Trophoblast cell (in vitro differentiated cells and primary cell): ENCODE measurements at regions not wholly inside any gene's neighbourhood (a gene's known extent, or its start where the extent isn't known, plus 50 kb on each side); places are given as distances from the start of the nearest gene placed in this dataset.

ENCODE experiments used
- DNase-seq, 2 donors: peaks; one replicate each; pipeline ENCODE4 v3.0.0-alpha.2; 2016
- H2AFZ ChIP-seq: 2 replicates; pipeline ENCODE4 v1.6.1; 2013; ENCODE audit warnings: low read length, moderate library complexity, mild to moderate bottlenecking; ENCODE audit not compliant: insufficient read depth, poor library complexity
- H2AK5ac ChIP-seq: 2 replicates; pipeline ENCODE4 v1.6.1; 2013; ENCODE audit warnings: mild to moderate bottlenecking, low read length
- H2BK120ac ChIP-seq: 2 replicates; pipeline ENCODE4 v1.6.1; 2013; ENCODE audit warnings: low read length, mild to moderate bottlenecking, moderate library complexity; ENCODE audit not compliant: insufficient read depth, poor library complexity
- H2BK12ac ChIP-seq: 2 replicates; pipeline ENCODE4 v1.6.1; 2013; ENCODE audit warnings: mild to moderate bottlenecking, low read length, moderate library complexity
- H2BK5ac ChIP-seq: 2 replicates; pipeline ENCODE4 v1.6.1; 2013; ENCODE audit warnings: low read length, low read depth, moderate library complexity, mild to moderate bottlenecking; ENCODE audit not compliant: poor library complexity
- H3K14ac ChIP-seq: 2 replicates; pipeline ENCODE4 v1.6.1; 2013; ENCODE audit warnings: mild to moderate bottlenecking, low read length
- H3K18ac ChIP-seq: 2 replicates; pipeline ENCODE4 v1.6.1; 2013; ENCODE audit warnings: mild to moderate bottlenecking, low read length
- H3K23ac ChIP-seq: 2 replicates; pipeline ENCODE4 v1.6.1; 2013; ENCODE audit warnings: low read length
- H3K27ac ChIP-seq: 2 replicates; pipeline ENCODE4 v1.5.1; 2013; ENCODE audit warnings: low read depth, mild to moderate bottlenecking, inconsistent platforms, low read length, moderate library complexity
- H3K27me3 ChIP-seq: 2 replicates; pipeline ENCODE4 v1.6.1; 2013; ENCODE audit warnings: inconsistent platforms, mild to moderate bottlenecking, low read length, moderate library complexity; ENCODE audit not compliant: insufficient read depth
- H3K36me3 ChIP-seq, 2 experiments: 1 replicate in 1 of 2; 2 replicates in 1 of 2; pipeline ENCODE4 v1.6.1; 2013; ENCODE audit warnings: low read length in 2 of 2, mild to moderate bottlenecking in 2 of 2, moderate library complexity in 1 of 2; ENCODE audit not compliant: insufficient read depth in 2 of 2, control insufficient read depth in 1 of 2
- H3K4ac ChIP-seq: 2 replicates; pipeline ENCODE4 v1.6.1; 2013; ENCODE audit warnings: low read depth, mild to moderate bottlenecking, low read length, moderate library complexity
- H3K4me1 ChIP-seq, 2 experiments: 1 replicate in 1 of 2; 2 replicates in 1 of 2; pipeline ENCODE4 v1.6.1; 2013; ENCODE audit warnings: low read length in 2 of 2, mild to moderate bottlenecking in 2 of 2, moderate library complexity in 1 of 2; ENCODE audit not compliant: insufficient read depth in 2 of 2, control insufficient read depth in 1 of 2
- H3K4me2 ChIP-seq: 2 replicates; pipeline ENCODE4 v1.6.1; 2013; ENCODE audit warnings: inconsistent platforms, mild to moderate bottlenecking, low read length, moderate library complexity
- H3K4me3 ChIP-seq: 2 replicates; pipeline ENCODE4 v1.5.1; 2013; ENCODE audit warnings: mild to moderate bottlenecking, low read depth, low read length, inconsistent platforms
- H3K79me1 ChIP-seq: one replicate; pipeline ENCODE4 v1.6.1; 2013; ENCODE audit warnings: low read length
- H3K79me2 ChIP-seq: 2 replicates; pipeline ENCODE4 v1.6.1; 2013; ENCODE audit warnings: low read length, mild to moderate bottlenecking; ENCODE audit not compliant: control insufficient read depth, insufficient read depth, poor library complexity
- H3K9ac ChIP-seq: 2 replicates; pipeline ENCODE4 v1.6.1; 2013; ENCODE audit warnings: mild to moderate bottlenecking, low read length
- H3K9me3 ChIP-seq: 2 replicates; pipeline ENCODE4 v1.6.1; 2013; ENCODE audit warnings: low read depth, mild to moderate bottlenecking, control low read depth, inconsistent platforms, low read length; ENCODE audit not compliant: insufficient read depth
- H4K12ac ChIP-seq: 2 replicates; pipeline ENCODE4 v1.6.1; 2013; ENCODE audit warnings: low read depth, mild to moderate bottlenecking, low read length, moderate library complexity
- H4K8ac ChIP-seq: 2 replicates; pipeline ENCODE4 v1.6.1; 2013; ENCODE audit warnings: low read depth, mild to moderate bottlenecking, low read length, moderate library complexity
- H4K91ac ChIP-seq: one replicate; pipeline ENCODE4 v1.6.1; 2013; ENCODE audit warnings: low read depth, mild to moderate bottlenecking, low read length, moderate library complexity
- WGBS: extraction: QIAGEN DNeasy Blood & Tissue Kit; methylation state at CpG from one replicate; pipeline ENCODE4 v1.1.7; 2013; ENCODE audit warnings: missing lambda C conversion rate; ENCODE audit not compliant: insufficient read length, insufficient coverage; ENCODE audit errors: extremely low coverage; 5-methylcytosine and 5-hydroxymethylcytosine counted together

GRCh38 chr2:201955231-201955630 is 78.4 kb upstream of the FZD7 start:
- H4K91ac ChIP-seq = no peak overlapping the region
- H3K36me3 ChIP-seq = no peaks in the 10 kb centered on the region
- WGBS = no CpG with 5 or more reads among the region's 5 CpGs
- DNase-seq = no peak
- no peak overlapping the region for H3K18ac ChIP-seq
- no peaks in the 10 kb centered on the region for H3K9me3 ChIP-seq
- H2BK12ac ChIP-seq = no peak overlapping the region
- no peak overlapping the region for H2AK5ac ChIP-seq
- no peak overlapping the region for H3K4ac ChIP-seq
- H2BK120ac ChIP-seq = no peak overlapping the region
- H2BK5ac ChIP-seq = no peak overlapping the region
- no peak overlapping the region for H4K8ac ChIP-seq
- no peaks in the 10 kb centered on the region for H3K79me1 ChIP-seq
- H2AFZ ChIP-seq = no peak overlapping the region
- H3K4me3 ChIP-seq = no peak overlapping the region
- H3K79me2 ChIP-seq = no peaks in the 10 kb centered on the region
- H3K4me1 ChIP-seq = no peaks in the 10 kb centered on the region
- no peak overlapping the region for H4K12ac ChIP-seq
- no peak overlapping the region for H3K27ac ChIP-seq
- no peak overlapping the region for H3K9ac ChIP-seq
- H3K14ac ChIP-seq = no peak overlapping the region
- H3K23ac ChIP-seq = no peak overlapping the region
- H3K27me3 ChIP-seq = no peaks in the 10 kb centered on the region
- no peak overlapping the region for H3K4me2 ChIP-seq

DNA sequence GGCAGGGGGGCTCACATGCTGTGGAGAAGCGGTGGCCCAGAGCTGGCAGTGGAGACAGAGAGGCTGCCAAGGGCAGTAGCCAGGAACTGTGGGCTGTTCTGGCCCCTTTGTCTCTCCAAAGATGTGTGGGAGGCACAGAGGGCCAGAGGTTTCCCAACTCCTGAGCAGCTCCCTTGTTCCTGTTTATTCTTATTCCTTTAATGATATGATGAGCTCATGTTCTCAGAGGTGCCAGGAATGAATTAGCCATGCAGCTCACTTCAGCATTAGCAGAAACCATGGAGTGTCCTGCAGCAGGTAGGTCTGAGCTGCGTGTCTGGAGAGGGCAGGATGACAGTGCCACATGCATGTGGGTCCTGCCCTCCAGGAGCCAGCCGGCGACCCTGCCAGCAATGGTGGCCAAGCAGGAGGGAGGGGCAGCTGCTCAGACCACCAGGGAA is 77.9 kb upstream of the FZD7 start:
- H2AK5ac ChIP-seq = no peak overlapping the region

DNA sequence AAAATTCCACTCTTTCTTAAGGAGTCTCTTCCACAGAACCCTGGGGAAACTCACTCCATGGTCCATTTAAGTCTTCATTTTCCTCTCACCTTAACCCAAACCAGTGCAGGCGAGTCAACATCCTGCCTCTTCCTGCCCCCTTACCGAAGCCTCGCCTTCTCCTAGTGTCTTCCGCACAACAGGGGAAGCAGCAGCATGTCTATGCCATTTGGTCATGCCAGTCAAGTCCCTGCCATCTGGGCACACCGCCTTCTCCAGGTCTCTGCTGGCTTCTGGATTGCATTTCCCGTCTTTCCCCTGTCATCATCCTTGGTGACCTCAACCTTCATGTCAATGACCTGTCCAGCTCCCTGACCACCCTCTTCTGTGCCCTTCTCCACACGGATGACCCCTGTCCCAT is 77.3 kb upstream of the FZD7 start:
- no peaks in the 10 kb centered on the region for H3K9me3 ChIP-seq
- H2BK12ac ChIP-seq = no peak overlapping the region
- DNase-seq = no peak
- H2BK120ac ChIP-seq = no peak overlapping the region
- H3K4me1 ChIP-seq = no peaks in the 10 kb centered on the region
- no peaks in the 10 kb centered on the region for H3K27me3 ChIP-seq
- no peak overlapping the region for H2BK5ac ChIP-seq
- no peak overlapping the region for H2AK5ac ChIP-seq
- no peak overlapping the region for H3K27ac ChIP-seq
- H3K79me1 ChIP-seq = no peaks in the 10 kb centered on the region
- H3K23ac ChIP-seq = no peak overlapping the region
- WGBS = no CpG with 5 or more reads among the region's 7 CpGs
- H4K91ac ChIP-seq = no peak overlapping the region
- no peak overlapping the region for H2AFZ ChIP-seq
- H4K8ac ChIP-seq = no peak overlapping the region
- H3K4me2 ChIP-seq = no peak overlapping the region
- no peak overlapping the region for H3K9ac ChIP-seq
- H3K36me3 ChIP-seq = no peaks in the 10 kb centered on the region
- H3K79me2 ChIP-seq = no peaks in the 10 kb centered on the region
- H3K14ac ChIP-seq = no peak overlapping the region
- no peak overlapping the region for H3K4me3 ChIP-seq
- no peak overlapping the region for H3K4ac ChIP-seq
- no peak overlapping the region for H3K18ac ChIP-seq
- no peak overlapping the region for H4K12ac ChIP-seq

More for the DNA sequence above, 77.9 kb upstream of the FZD7 start:
- Histone ChIP-seq H2BK5ac (no peak overlapping the region), H4K91ac (no peak overlapping the region), H3K23ac (no peak overlapping the region), H3K4me1 (no peaks in the 10 kb centered on the region), H3K79me1 (no peaks in the 10 kb centered on the region), H3K9me3 (no peaks in the 10 kb centered on the region), H4K12ac (no peak overlapping the region), H3K18ac (no peak overlapping the region), H2BK120ac (no peak overlapping the region), H2BK12ac (no peak overlapping the region), H2AFZ (no peak overlapping the region), H3K14ac (no peak overlapping the region), H3K79me2 (no peaks in the 10 kb centered on the region), H3K4ac (no peak overlapping the region), H3K4me2 (no peak overlapping the region), H4K8ac (no peak overlapping the region), H3K9ac (no peak overlapping the region), H3K27ac (no peak overlapping the region), H3K27me3 (no peaks in the 10 kb centered on the region), H3K4me3 (no peak overlapping the region), H3K36me3 (no peaks in the 10 kb centered on the region)
- no peak for DNase-seq
- no CpG with 5 or more reads among the region's 4 CpGs for WGBS

DNA sequence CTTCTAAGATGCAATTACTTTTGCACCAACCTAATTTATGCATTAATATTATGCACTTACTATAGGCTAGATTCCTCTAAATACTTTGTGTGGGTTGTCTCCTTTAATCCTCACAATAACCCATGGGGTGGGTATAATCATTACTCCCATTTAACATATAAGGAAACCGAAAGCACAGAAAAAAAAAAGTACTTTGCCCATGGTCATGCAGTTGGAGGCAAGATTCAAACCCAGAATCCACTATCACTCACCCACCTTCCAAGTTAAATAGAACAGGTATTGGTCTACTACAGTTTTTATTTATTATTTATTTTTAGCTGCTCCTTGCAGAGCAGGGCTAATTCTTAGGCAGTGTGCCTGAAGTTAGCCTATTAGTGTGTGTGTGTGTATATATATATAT is 76.6 kb upstream of the FZD7 start:
- H3K4ac ChIP-seq = no peak overlapping the region
- H2BK12ac ChIP-seq = no peak overlapping the region
- H4K12ac ChIP-seq = no peak overlapping the region
- no peak overlapping the region for H3K9ac ChIP-seq
- no peak overlapping the region for H4K8ac ChIP-seq
- H3K4me3 ChIP-seq = no peak overlapping the region
- no peaks in the 10 kb centered on the region for H3K79me2 ChIP-seq
- H2BK5ac ChIP-seq = no peak overlapping the region
- H2AK5ac ChIP-seq = no peak overlapping the region
- H3K18ac ChIP-seq = no peak overlapping the region
- H3K27ac ChIP-seq = no peak overlapping the region
- H3K4me2 ChIP-seq = no peak overlapping the region
- H4K91ac ChIP-seq = no peak overlapping the region
- H3K23ac ChIP-seq = no peak overlapping the region
- H3K4me1 ChIP-seq = no peaks in the 10 kb centered on the region
- no peaks in the 10 kb centered on the region for H3K36me3 ChIP-seq
- H2AFZ ChIP-seq = no peak overlapping the region
- no peak overlapping the region for H3K14ac ChIP-seq
- DNase-seq = no peak
- no peaks in the 10 kb centered on the region for H3K9me3 ChIP-seq
- WGBS = no CpG with 5 or more reads among the region's 1 CpG
- H3K27me3 ChIP-seq = no peaks in the 10 kb centered on the region
- no peak overlapping the region for H2BK120ac ChIP-seq
- no peaks in the 10 kb centered on the region for H3K79me1 ChIP-seq
